Smooth muscle cell of the brain vasculature (primary cell): ENCODE measurements at regions not wholly inside any gene's neighbourhood (a gene's known extent, or its start where the extent isn't known, plus 50 kb on each side); places are given as distances from the start of the nearest gene placed in this dataset.
"Not testable (repeated sequence)": the region's sequence is repeated elsewhere in the genome, so short reads cannot be mapped to it uniquely, and the experiment has no call there.

Source experiments
- DNase-seq: peaks from one replicate; pipeline ENCODE4 v3.0.0-alpha.2; 2012; ENCODE audit warnings: low read depth, low spot score

DNA sequence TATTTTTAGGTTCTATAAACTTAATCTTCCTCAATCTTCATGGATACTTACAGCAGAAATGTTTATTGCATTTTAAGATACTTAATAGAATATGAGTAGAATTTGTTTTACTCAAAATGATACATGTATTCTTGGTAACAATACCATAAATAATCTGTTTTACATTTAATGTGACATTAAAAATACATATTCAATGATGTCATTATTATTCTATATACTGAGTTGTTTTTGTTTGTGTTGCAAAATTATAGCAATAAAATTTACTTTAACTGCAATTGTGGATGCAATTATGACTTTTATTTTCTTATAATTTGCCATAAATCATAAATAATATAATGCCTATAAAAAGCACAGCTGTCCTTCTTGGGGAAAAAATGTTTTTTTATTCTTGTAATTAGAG lies 275.9 kb upstream of the CCNG1 start:
- DNase-seq, result no peak

DNA sequence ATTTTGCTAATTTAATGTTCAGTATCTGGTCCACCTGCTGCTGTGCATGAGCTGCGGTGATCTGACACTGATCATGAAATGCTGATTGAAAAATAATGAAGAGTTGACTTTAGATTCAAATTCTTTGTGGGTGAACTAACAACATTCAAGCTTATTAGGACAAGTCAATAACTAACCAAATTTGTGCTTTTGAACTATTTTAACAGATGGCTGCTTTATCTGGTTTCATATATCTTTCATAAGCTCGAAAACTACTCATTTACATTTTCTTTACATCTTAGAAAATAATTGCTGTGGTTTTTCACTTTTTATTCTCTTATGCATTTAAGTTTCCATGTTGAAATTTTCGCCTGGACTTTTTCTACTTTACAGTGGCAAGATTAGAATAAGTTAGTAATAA lies 274.8 kb upstream of the CCNG1 start:
- DNase-seq, result no peak

- DNase-seq, result no peak
These were observed 273.5 kb upstream of the CCNG1 start for GRCh38 chr5:163163858-163164257.

GRCh38 chr5:163165277-163165676 lies 272.1 kb upstream of the CCNG1 start:
- DNase-seq, result no peak

GRCh38 chr5:163170161-163170560 lies 267.2 kb upstream of the CCNG1 start:
- not testable (repeated sequence) for DNase-seq

DNA sequence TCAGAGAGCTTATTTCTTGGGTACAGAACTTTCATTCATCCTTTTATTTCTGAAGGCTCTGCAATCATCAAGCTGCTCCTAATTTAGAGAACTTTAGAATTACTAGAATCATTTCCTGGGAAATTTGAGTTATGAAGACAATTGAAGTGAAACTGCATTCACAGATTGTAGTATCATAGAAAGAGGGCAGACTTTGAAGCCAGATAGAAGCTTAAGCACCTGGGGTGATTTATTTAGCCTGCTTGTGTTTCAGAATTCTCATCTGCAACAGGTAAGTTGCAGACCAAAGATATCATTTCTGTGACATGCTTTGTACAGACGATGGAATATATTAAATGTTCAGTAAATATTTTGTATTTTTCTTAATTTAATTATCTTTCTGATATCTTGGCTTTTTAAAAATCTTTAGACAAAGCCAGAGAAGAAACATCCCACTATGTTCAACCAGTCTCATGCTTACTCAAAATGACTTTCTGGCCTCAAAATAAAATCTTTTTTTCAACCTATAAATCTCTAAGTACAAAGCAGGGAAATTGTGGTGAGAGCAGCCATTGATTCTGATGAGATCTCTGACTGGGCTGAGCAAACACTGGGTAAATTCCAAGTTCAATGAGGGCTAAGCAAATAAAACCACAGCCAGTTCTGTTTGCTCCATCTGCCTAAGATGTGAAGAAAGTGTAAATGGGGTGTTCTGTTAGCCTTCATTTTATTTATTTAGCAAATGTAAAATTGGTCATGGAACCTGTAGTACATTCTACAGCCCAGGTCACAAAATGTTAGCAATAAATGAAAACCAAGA lies 264.7 kb upstream of the CCNG1 start:
- no peak for DNase-seq

DNA sequence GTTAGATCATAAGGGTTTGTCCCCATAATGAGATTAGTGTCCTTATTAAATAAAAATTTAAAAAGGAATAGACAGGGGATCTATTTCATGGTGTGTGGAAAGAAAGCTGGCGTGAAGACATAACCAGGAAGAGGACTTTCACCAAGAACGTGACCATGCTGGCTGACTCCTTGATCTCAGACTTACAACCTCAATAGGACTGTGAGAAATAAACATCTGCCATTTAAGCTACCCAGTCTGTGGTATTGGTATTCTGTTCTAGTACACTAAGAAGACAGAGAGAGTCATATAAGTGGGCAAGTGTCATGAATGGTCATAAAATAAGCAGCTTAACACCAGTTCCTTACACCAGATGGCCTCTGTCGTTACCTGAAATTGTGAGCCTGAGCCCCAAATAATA lies 259.4 kb upstream of the CCNG1 start:
- no peak for DNase-seq

GRCh38 chr5:163185315-163185714 lies 252.1 kb upstream of the CCNG1 start:
- DNase-seq, result no peak

DNA sequence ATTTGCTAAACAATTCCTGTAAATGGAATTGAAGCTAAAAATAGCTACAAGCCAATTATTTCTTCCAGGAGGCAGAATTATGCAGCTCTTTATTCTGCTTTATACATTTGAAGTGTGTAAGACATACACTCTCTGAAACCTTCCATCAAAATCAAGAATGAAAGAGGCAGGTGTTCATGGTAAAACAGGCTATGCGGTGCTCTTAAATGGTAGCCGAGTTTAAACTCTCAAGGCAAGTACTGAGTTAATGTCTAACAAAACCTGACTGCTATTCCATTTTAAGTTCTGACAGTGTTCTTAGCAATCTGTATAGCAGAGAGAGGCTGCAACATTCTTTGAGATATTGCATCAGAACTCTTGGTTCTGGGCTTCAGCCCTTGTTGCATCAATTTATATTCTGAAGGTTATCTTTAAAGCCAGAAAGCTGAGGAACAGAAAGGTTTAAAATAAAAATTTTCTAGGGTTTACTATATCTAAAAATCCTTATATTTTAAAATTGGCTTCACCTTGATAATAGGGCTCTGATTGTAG lies 248.3 kb upstream of the CCNG1 start:
- no peak for DNase-seq

DNA sequence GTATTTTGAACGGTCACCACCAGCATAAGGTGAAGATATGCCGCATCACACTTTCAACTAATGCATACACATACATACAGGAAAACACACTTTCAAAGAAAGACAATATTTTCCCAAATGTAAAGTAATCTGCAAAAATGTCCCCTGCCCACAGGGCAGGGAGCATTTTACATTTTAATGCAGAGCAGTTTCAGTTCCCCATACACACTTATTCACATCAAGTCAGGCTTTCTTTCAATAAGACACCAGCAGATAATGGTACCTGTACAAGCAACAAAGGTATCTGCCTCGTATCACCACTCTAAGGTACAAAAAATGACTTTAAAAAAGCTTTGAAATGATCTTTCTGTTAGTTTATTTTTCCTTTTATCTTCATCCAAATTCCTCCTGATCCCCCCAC lies 247.1 kb upstream of the CCNG1 start:
- no peak for DNase-seq

GRCh38 chr5:163190784-163191183 lies 246.6 kb upstream of the CCNG1 start:
- no peak for DNase-seq

- DNase-seq, result no peak
These were observed 243.5 kb upstream of the CCNG1 start for GRCh38 chr5:163193886-163194285.

DNA sequence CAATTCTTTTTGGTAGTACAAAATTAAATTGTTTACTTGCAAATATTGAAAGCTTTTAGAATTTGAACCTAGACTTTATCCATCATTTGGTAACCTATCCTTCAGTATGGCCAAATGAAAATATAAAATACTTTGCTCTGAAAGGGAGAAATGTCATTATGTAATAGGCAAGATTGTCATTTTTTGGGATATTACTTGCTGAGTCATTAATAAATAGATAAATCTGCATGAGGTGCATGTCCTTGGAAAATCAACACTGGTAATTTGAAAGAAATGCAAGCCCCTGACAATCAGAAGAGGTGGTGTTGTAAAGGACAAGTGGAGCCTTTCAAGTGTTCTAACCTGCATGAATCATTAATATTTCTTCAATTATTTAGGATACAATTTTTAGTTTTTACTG lies 231.8 kb upstream of the CCNG1 start:
- no peak for DNase-seq

DNA sequence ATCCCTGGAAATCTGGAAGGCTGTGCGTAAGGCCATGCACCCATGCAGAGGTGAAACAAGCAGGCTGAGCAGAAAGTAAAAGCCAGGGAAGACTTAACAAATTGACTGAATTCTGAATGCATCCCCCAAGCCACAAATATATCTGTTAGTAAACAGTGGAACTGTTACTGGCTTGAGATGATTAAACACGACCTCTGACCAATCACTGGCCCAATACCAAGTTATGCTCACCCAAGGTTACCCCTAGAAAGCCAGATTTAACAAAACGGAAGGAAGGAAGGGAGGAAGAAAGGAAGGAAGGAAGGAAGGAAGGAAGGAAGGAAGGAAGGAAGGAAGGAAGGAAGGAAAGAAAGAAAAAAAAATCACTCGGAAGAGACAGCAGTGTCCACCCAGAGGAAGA lies 215.8 kb upstream of the CCNG1 start:
- no peak for DNase-seq

DNA sequence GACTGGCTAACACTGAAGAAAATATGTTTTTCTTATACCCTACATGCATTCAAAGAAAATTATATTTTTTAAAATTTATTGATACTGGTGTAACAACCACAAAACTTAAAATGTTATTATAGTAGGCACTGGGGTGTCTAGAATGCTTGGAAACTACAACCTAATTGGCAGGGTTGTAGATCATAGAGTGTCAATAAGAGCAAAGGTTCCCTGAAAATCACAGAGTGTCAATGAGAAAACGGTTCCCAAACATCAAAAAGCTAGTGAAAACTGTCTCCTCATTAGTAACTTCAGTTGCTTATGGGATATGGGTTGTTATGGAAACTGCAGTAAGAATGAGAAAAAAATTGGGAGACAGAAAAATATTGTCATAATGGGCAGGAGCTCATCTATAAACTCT lies 214.4 kb upstream of the CCNG1 start:
- no peak for DNase-seq

- no peak for DNase-seq
These were observed 192.9 kb upstream of the CCNG1 start for GRCh38 chr5:163244445-163244987.

GRCh38 chr5:163245584-163245983 lies 191.8 kb upstream of the CCNG1 start:
- DNase-seq, result no peak

GRCh38 chr5:163248333-163248732 lies 189.1 kb upstream of the CCNG1 start:
- DNase-seq, result no peak

- DNase-seq, result no peak
These were observed 188.5 kb upstream of the CCNG1 start for GRCh38 chr5:163248871-163249270.

DNA sequence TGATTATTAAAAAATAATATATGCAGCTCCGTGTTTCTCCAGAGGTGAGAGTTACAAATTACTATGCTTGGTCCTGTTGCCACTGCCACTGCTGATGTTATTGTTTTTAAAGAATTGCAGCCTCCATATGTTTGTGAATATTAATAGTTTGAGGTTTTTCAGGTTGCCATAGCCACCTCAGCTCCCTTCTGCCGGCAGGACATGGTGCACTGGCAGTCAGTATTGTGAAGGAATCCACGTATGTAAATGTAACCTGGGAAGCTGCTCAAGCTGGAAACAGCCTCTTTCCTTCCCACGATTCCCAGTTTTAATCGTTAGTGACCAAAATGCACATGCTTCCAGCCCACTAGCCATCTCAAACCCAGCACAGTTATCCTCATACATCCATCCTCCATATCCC lies 184.4 kb upstream of the CCNG1 start:
- DNase-seq, result no peak

- DNase-seq, result no peak
These were observed 177.9 kb upstream of the CCNG1 start for GRCh38 chr5:163259495-163259894.

DNA sequence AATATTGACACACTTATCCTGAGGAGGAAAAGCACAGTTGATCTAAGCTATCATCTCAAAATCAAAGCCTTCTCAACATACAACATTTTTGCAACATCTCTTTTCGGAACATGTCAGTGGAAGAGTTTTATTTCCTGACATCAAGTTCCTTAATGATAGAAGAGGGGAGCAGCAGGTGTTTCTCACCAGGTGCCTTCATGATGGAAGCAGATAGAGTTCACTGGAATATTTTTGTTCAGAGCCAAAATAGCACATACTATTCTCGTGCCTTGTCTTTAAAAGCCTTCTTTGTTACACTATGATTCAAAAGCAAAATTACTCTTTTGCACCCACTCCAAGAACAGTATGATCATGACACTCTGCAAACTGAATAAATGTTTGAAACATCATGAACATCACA lies 176.9 kb upstream of the CCNG1 start:
- no peak for DNase-seq

DNA sequence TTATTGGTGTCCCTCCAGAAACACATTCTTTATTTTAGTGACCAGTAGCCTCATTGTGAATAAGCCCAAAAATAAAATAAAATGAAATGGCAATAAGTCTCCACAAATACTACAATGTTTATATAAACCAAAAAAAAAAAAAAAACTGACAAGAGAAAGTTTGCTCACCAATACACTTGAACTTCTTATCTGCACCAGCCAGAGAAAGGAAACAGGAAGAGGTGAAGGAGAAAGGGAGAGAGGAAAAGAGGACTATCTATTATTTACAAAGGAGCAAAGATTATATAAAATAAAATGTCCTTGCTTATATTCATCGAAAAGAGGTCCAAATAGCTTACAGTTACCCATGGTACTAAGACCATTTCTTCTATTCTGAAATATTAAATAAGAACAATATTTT lies 176.4 kb upstream of the CCNG1 start:
- DNase-seq, result no peak
